ENCODE measurements at regions not wholly inside any gene's neighbourhood (a gene's known extent, or its start where the extent isn't known, plus 50 kb on each side); places are given as distances from the start of the nearest gene placed in this dataset.

GRCh38 chr12:125269276-125269675, 204.0 kb downstream of the AACS start:
- TF ChIP-seq CTCF (IDR thresholded peaks at IDR 0.05; ENCODE audit: poor library complexity, severe bottlenecking) (no peak), POLR2AphosphoS5 (IDR thresholded peaks at IDR 0.05) (no peak), EP300 (conservative IDR thresholded peaks at IDR 0.05; ENCODE audit: poor library complexity, severe bottlenecking) (no peak), EZH2 (IDR thresholded peaks at IDR 0.05; ENCODE audit: borderline replicate concordance, insufficient read depth, low read length, poor library complexity, severe bottlenecking) (no peak), RAD21 (conservative IDR thresholded peaks at IDR 0.05) (no peak), TAF1 (IDR thresholded peaks at IDR 0.05; ENCODE audit: low read depth) (no peak)
